H9 (cell line): ENCODE measurements at regions not wholly inside any gene's neighbourhood (a gene's known extent, or its start where the extent isn't known, plus 50 kb on each side); places are given as distances from the start of the nearest gene placed in this dataset.

ENCODE experiments used
- DNase-seq: peaks from one replicate; pipeline ENCODE4 v3.0.0-alpha.2; 2017
- H2AFZ ChIP-seq: one replicate; pipeline ENCODE4 v1.6.1; 2013; ENCODE audit warnings: mild to moderate bottlenecking, low read length, control low read depth, moderate library complexity
- H2AK5ac ChIP-seq: 2 replicates; pipeline ENCODE4 v1.6.1; 2013; ENCODE audit warnings: low read length, control low read depth, mixed read lengths; ENCODE audit not compliant: insufficient read length
- H2BK120ac ChIP-seq: one replicate; pipeline ENCODE4 v1.6.1; 2013; ENCODE audit warnings: low read depth, mild to moderate bottlenecking, low read length, control low read depth, inconsistent platforms; ENCODE audit not compliant: poor library complexity, severe bottlenecking
- H2BK12ac ChIP-seq: 2 replicates; pipeline ENCODE4 v1.6.1; 2013; ENCODE audit warnings: low read length, control low read depth, mixed read lengths, low read depth; ENCODE audit not compliant: insufficient read length
- H2BK15ac ChIP-seq: 2 replicates; pipeline ENCODE4 v1.6.1; 2013; ENCODE audit warnings: low read depth, low read length, control low read depth
- H2BK20ac ChIP-seq: one replicate; pipeline ENCODE4 v1.6.1; 2013; ENCODE audit warnings: low read depth, mild to moderate bottlenecking, low read length, control low read depth, inconsistent platforms; ENCODE audit not compliant: poor library complexity, severe bottlenecking
- H2BK5ac ChIP-seq: 2 replicates; pipeline ENCODE4 v1.6.1; 2013; ENCODE audit warnings: low read length, control low read depth, mixed read lengths; ENCODE audit not compliant: insufficient read length
- H3K14ac ChIP-seq: 2 replicates; pipeline ENCODE4 v1.6.1; 2013; ENCODE audit warnings: low read length, control low read depth; ENCODE audit not compliant: insufficient read depth
- H3K18ac ChIP-seq: 2 replicates; pipeline ENCODE4 v1.6.1; 2013; ENCODE audit warnings: low read depth, mild to moderate bottlenecking, mixed read lengths, low read length, control low read depth; ENCODE audit not compliant: insufficient read length
- H3K23ac ChIP-seq: 2 replicates; pipeline ENCODE4 v1.6.1; 2013; ENCODE audit warnings: low read length, control low read depth, mixed read lengths, low read depth; ENCODE audit not compliant: insufficient read length
- H3K23me2 ChIP-seq: 2 replicates; pipeline ENCODE4 v1.6.1; 2013; ENCODE audit warnings: low read depth, mild to moderate bottlenecking, mixed read lengths, low read length, control low read depth; ENCODE audit not compliant: insufficient read length, poor library complexity, severe bottlenecking
- H3K27ac ChIP-seq: 2 replicates; pipeline ENCODE4 v1.5.1; 2013; ENCODE audit warnings: low read length, control low read depth, mixed read lengths, low read depth; ENCODE audit not compliant: insufficient read length
- H3K27me3 ChIP-seq: 2 replicates; pipeline ENCODE4 v1.6.1; 2013; ENCODE audit warnings: low read length, control low read depth, inconsistent platforms; ENCODE audit not compliant: insufficient read depth
- H3K4ac ChIP-seq: 2 replicates; pipeline ENCODE4 v1.6.1; 2013; ENCODE audit warnings: low read depth, mild to moderate bottlenecking, control low read depth, inconsistent platforms, low read length, moderate library complexity
- H3K4me1 ChIP-seq: 2 replicates; pipeline ENCODE4 v1.6.1; 2013; ENCODE audit warnings: low read length, control low read depth, inconsistent platforms; ENCODE audit not compliant: insufficient read depth
- H3K4me2 ChIP-seq: 2 replicates; pipeline ENCODE4 v1.6.1; 2013; ENCODE audit warnings: low read length, control low read depth, mixed read lengths; ENCODE audit not compliant: insufficient read length, insufficient read depth
- H3K56ac ChIP-seq: 2 replicates; pipeline ENCODE4 v1.6.1; 2013; ENCODE audit warnings: low read depth, mild to moderate bottlenecking, mixed read lengths, low read length, control low read depth; ENCODE audit not compliant: insufficient read length
- H3K79me1 ChIP-seq: 2 replicates; pipeline ENCODE4 v1.6.1; 2013; ENCODE audit warnings: low read depth, mild to moderate bottlenecking, moderate library complexity, low read length, control low read depth, inconsistent platforms; ENCODE audit not compliant: insufficient read depth, poor library complexity, severe bottlenecking
- H3K79me2 ChIP-seq: 2 replicates; pipeline ENCODE4 v1.6.1; 2013; ENCODE audit warnings: low read length, control low read depth, inconsistent platforms; ENCODE audit not compliant: insufficient read depth
- H3K9ac ChIP-seq: 2 replicates; pipeline ENCODE4 v1.6.1; 2013; ENCODE audit warnings: low read length, control low read depth, mixed read lengths; ENCODE audit not compliant: insufficient read length; ENCODE audit errors: extremely low read depth
- H3K9me3 ChIP-seq: one replicate; pipeline ENCODE4 v1.6.1; 2013; ENCODE audit warnings: low read depth, low read length, inconsistent platforms; ENCODE audit not compliant: control insufficient read depth
- H3T11ph ChIP-seq: one replicate; pipeline ENCODE4 v1.6.1; 2013; ENCODE audit warnings: mild to moderate bottlenecking, low read length, control low read depth, inconsistent platforms
- H4K20me1 ChIP-seq: one replicate; pipeline ENCODE4 v1.6.1; 2013; ENCODE audit not compliant: control insufficient read depth, insufficient read length, insufficient read depth
- H4K5ac ChIP-seq: 2 replicates; pipeline ENCODE4 v1.6.1; 2013; ENCODE audit warnings: low read depth, mild to moderate bottlenecking, mixed read lengths, low read length, control low read depth; ENCODE audit not compliant: insufficient read length
- H4K8ac ChIP-seq: replicated peaks from 2 replicates; pipeline ENCODE4 v1.6.1; 2013; ENCODE audit warnings: low read length, control low read depth, mixed read lengths, low read depth; ENCODE audit not compliant: insufficient read length
- H4K91ac ChIP-seq: 2 replicates; pipeline ENCODE4 v1.6.1; 2013; ENCODE audit warnings: low read depth, mild to moderate bottlenecking, moderate library complexity, mixed read lengths, low read length, control low read depth; ENCODE audit not compliant: insufficient read length
- H3K27ac Mint-ChIP-seq, 3 experiments: 2 replicates in 2 of 3; 3 replicates in 1 of 3; pipeline ENCODE4 v1.8.0; 2020 to 2021; ENCODE audit warnings: mixed read lengths in 3 of 3, mild to moderate bottlenecking in 1 of 3, moderate library complexity in 1 of 3
- H3K27me3 Mint-ChIP-seq: 2 replicates; pipeline ENCODE4 v1.8.0; 2021; ENCODE audit warnings: low read depth, mild to moderate bottlenecking, moderate library complexity, mixed read lengths
- H3K36me3 Mint-ChIP-seq, 3 experiments: 2 replicates in 2 of 3; 3 replicates in 1 of 3; pipeline ENCODE4 v1.8.0; 2020 to 2021; ENCODE audit warnings: low read depth in 3 of 3, mixed read lengths in 3 of 3; ENCODE audit not compliant: insufficient read depth in 1 of 3
- H3K4me1 Mint-ChIP-seq, 2 experiments: 2 replicates each; pipeline ENCODE4 v1.8.0; 2020; ENCODE audit warnings: mixed read lengths in 2 of 2
- H3K4me3 Mint-ChIP-seq, 2 experiments: 2 replicates in 1 of 2; 3 replicates in 1 of 2; pipeline ENCODE4 v1.8.0; 2020 to 2021; ENCODE audit warnings: mild to moderate bottlenecking in 2 of 2, mixed read lengths in 2 of 2, moderate library complexity in 1 of 2
- H3K9me3 Mint-ChIP-seq, 2 experiments: 2 replicates in 1 of 2; 3 replicates in 1 of 2; pipeline ENCODE4 v1.8.0; 2020; ENCODE audit warnings: mild to moderate bottlenecking in 2 of 2, mixed read lengths in 2 of 2, moderate library complexity in 1 of 2
- CTCF ChIP-seq: fragments of 200-600 bp; sonication (generic); conservative IDR thresholded peaks from 3 replicates; pipeline ENCODE4 v1.8.0; 2021; ENCODE audit warnings: antibody characterized with exemption, mild to moderate bottlenecking
- WGBS: extraction: QIAGEN DNeasy Blood & Tissue Kit; methylation state at CpG from one replicate; pipeline ENCODE4 v1.1.7; 2013; ENCODE audit warnings: missing lambda C conversion rate, low lambda C conversion rate, mixed read lengths; ENCODE audit not compliant: insufficient read length; ENCODE audit errors: extremely low coverage; 5-methylcytosine and 5-hydroxymethylcytosine counted together

- no CpG with 5 or more reads among the region's 1 CpG for WGBS
- Histone ChIP-seq H3K9ac (no peak overlapping the region), H3K14ac (no peak overlapping the region), H3K4me1 (no peaks in the 10 kb centered on the region; the same call in 1 of the 2 replicates), H4K91ac (no peak overlapping the region), H3K56ac (no peak overlapping the region), H3K4me2 (no peak overlapping the region), H3T11ph (no peak overlapping the region), H3K4ac (no peak overlapping the region), H3K79me2 (no peaks in the 10 kb centered on the region), H3K27me3 (no peaks in the 10 kb centered on the region), H2BK120ac (no peak overlapping the region), H4K20me1 (no peaks in the 10 kb centered on the region), H3K27ac (no peak overlapping the region), H4K8ac (no peak overlapping the region), H2BK20ac (no peak overlapping the region), H4K5ac (no peak overlapping the region), H3K23ac (no peak overlapping the region), H3K9me3 (no peaks in the 10 kb centered on the region), H3K18ac (no peak overlapping the region), H3K23me2 (no peaks in the 10 kb centered on the region), H2BK5ac (no peak overlapping the region), H2BK12ac (no peak overlapping the region), H2BK15ac (no peak overlapping the region), H2AK5ac (no peak overlapping the region), H2AFZ (no peak overlapping the region), H3K79me1 (no peaks in the 10 kb centered on the region)
- H3K4me1 Mint-ChIP-seq = no peaks in the 10 kb centered on the region; a peak in 1 of 4 replicates
- H3K27me3 Mint-ChIP-seq = no peaks in the 10 kb centered on the region; the same call in 1 of the 2 replicates
- TF ChIP-seq CTCF = no peak
- H3K27ac Mint-ChIP-seq = no peak overlapping the region
- H3K9me3 Mint-ChIP-seq = no peaks in the 10 kb centered on the region; a peak in 1 of 5 replicates
- DNase-seq = no peak
- H3K36me3 Mint-ChIP-seq = no peaks in the 10 kb centered on the region
- no peak overlapping the region for H3K4me3 Mint-ChIP-seq
These were observed 759.0 kb upstream of the EPHA5 start for GRCh38 chr4:66429276-66429675.
